G401.6 (cell line): ENCODE measurements at regions not wholly inside any gene's neighbourhood (a gene's known extent, or its start where the extent isn't known, plus 50 kb on each side); places are given as distances from the start of the nearest gene placed in this dataset.
"Not testable (repeated sequence)": the region's sequence is repeated elsewhere in the genome, so short reads cannot be mapped to it uniquely, and the experiment has no call there.

Source experiments
- FAIRE-seq: peaks from 2 replicates; lab custom pipeline; 2012; peaks lifted over from hg19 to GRCh38; lab: Jason Lieb, UNC

GRCh38 chr2:66021296-66021695, 413.6 kb upstream of the MEIS1 start:
- FAIRE-seq: no peak

- no peak for FAIRE-seq
Observed at GRCh38 chr2:66017763-66018162, 417.2 kb upstream of the MEIS1 start.

- FAIRE-seq: no peak
Observed at GRCh38 chr2:66014450-66014849, 420.5 kb upstream of the MEIS1 start.

- no peak for FAIRE-seq
Observed at GRCh38 chr2:66013456-66013855, 421.5 kb upstream of the MEIS1 start.

- FAIRE-seq: no peak
Observed at GRCh38 chr2:66003931-66004330, 431.0 kb upstream of the MEIS1 start.

- no peak for FAIRE-seq
Observed at GRCh38 chr2:66001538-66001937, 433.4 kb upstream of the MEIS1 start.

- no peak for FAIRE-seq
Observed at GRCh38 chr2:66000901-66001300, 434.0 kb upstream of the MEIS1 start.

GRCh38 chr2:65999796-66000195, 435.1 kb upstream of the MEIS1 start:
- FAIRE-seq: no peak

- FAIRE-seq: no peak
Observed at GRCh38 chr2:65999103-65999502, 435.8 kb upstream of the MEIS1 start.

GRCh38 chr2:65997961-65998360, 437.0 kb upstream of the MEIS1 start:
- no peak for FAIRE-seq

GRCh38 chr2:65992198-65992554, 442.7 kb upstream of the MEIS1 start:
- FAIRE-seq: no peak

GRCh38 chr2:65991381-65992197, 443.3 kb upstream of the MEIS1 start:
- FAIRE-seq: no peak

- FAIRE-seq: no peak
Observed at GRCh38 chr2:65985986-65986385, 448.9 kb upstream of the MEIS1 start.

GRCh38 chr2:65980531-65980930, 454.4 kb upstream of the MEIS1 start:
- no peak for FAIRE-seq

GRCh38 chr2:65979446-65979845, 455.5 kb upstream of the MEIS1 start:
- no peak for FAIRE-seq

GRCh38 chr2:65974067-65974723, 460.7 kb upstream of the MEIS1 start:
- no peak for FAIRE-seq

GRCh38 chr2:65969161-65969560, 465.8 kb upstream of the MEIS1 start:
- FAIRE-seq: no peak

- FAIRE-seq: not testable (repeated sequence)
Observed at GRCh38 chr2:65963303-65963702, 471.6 kb upstream of the MEIS1 start.

- no peak for FAIRE-seq
Observed at GRCh38 chr2:65960953-65961352, 474.0 kb upstream of the MEIS1 start.

GRCh38 chr2:65957886-65958285, 477.0 kb upstream of the MEIS1 start:
- FAIRE-seq: no peak

GRCh38 chr2:65957454-65957853, 477.5 kb upstream of the MEIS1 start:
- FAIRE-seq: no peak

GRCh38 chr2:65955259-65955658, 479.7 kb upstream of the MEIS1 start:
- FAIRE-seq: no peak

GRCh38 chr2:65952966-65953761, 481.8 kb upstream of the MEIS1 start:
- FAIRE-seq: no peak
